Astrocyte of the cerebellum (primary cell): ENCODE measurements at regions not wholly inside any gene's neighbourhood (a gene's known extent, or its start where the extent isn't known, plus 50 kb on each side); places are given as distances from the start of the nearest gene placed in this dataset.

Experiments
- DNase-seq: peaks from one replicate; pipeline ENCODE4 v3.0.0-alpha.2; 2011; ENCODE audit warnings: low read depth
- H3K4me3 ChIP-seq: 2 replicates; pipeline ENCODE4 v1.5.1; 2011; ENCODE audit warnings: mild to moderate bottlenecking, low read depth, low read length, moderate library complexity
- CTCF ChIP-seq: IDR thresholded peaks from 2 replicates; pipeline ENCODE4 v1.5.1; 2012; ENCODE audit warnings: low read length, low read depth, moderate library complexity, mild to moderate bottlenecking; ENCODE audit errors: missing control alignments
- in situ Hi-C: cut with HindIII; loops from 2 replicates; pipeline ENCODE4 v1.10.0; 2017; ENCODE audit warnings: low sequenced_read_pairs

GRCh38 chr10:90420637-90421318 lies 437.1 kb downstream of the HTR7 start:
- TF ChIP-seq CTCF: no peak
- no peak for DNase-seq
- in situ Hi-C loops: no loop called here
- no peak overlapping the region for H3K4me3 ChIP-seq

DNA sequence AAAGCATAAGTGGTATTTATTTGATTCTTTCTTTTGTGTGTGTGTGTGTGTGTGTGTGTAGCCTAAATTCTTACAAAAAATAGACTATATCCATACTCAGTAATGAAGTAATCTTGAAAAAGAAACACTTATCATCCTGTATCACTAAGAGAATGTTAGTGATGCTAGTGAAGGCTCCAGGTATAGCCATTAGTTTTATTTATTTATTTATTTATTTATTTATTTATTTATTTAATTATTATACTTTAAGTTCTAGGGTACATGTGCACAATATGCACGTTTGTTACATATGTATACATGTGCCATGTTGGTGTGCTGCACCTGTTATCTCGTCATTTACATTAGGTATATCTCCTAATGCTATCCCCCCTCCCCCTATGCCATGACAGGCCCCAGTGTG lies 436.0 kb downstream of the HTR7 start:
- no peak for DNase-seq
- no peak for TF ChIP-seq CTCF
- H3K4me3 ChIP-seq: no peak overlapping the region
- in situ Hi-C loops: no loop called here

DNA sequence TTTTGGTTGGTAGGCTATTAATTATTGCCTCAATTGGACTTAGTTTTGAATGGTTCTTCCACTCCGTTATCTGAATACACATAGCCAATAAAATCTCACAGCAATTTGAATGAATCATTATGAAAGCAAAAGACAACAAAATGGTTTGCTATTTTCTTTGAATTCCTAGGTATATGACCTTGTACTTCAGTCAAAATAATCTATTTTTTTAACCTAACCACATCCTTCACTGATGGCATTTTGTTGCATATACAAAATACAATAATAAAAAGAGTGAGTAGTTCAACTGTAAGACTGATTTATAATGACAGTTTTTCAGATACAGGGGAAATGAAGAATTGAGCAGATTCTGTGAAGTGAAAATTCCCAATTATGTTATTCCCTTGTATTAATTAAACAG lies 433.1 kb downstream of the HTR7 start:
- DNase-seq: no peak
- in situ Hi-C loops: no loop called here
- H3K4me3 ChIP-seq: no peak overlapping the region
- no peak for TF ChIP-seq CTCF

DNA sequence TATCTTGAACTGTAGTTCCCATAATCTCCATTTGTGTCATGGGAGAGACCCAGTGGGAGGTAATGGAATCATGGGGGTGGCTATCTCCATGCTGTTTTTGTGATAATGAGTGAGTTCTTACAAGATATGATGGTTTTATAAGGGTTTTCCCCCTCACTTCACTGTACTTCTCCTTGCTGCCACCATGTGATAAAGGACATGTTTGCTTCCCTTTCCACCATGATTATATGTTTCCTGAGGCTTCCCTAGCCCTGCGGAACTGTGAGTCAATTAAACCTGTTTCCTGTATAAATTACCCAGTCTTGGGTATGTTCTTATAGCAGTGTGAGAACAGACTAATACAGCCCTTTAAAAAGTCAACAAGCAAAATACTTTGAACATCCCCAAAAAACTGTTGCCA lies 427.7 kb downstream of the HTR7 start:
- H3K4me3 ChIP-seq: no peak overlapping the region
- in situ Hi-C loops: no loop called here
- no peak for TF ChIP-seq CTCF
- no peak for DNase-seq

DNA sequence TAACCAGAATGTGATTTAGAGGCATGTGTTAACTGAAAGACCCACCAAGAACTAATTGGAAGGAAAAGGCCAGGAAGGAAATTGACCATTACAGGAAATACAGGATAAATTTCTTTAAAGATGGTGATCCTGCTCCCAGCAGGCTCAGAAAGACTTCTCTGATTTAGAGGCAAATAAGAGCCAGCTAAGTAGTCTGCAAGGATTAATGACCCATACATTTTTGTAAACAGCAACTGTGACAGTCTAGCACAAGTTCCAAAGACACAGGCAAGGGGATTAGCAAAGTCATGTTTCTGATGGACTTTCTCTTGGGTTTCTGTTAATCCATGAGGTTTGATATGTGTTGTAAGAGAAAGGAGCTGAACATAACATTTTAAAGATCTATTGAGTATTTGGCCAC lies 425.0 kb downstream of the HTR7 start:
- in situ Hi-C loops: no loop called here
- no peak for DNase-seq
- no peak overlapping the region for H3K4me3 ChIP-seq
- TF ChIP-seq CTCF: no peak

- no peak overlapping the region for H3K4me3 ChIP-seq
- no peak for TF ChIP-seq CTCF
- in situ Hi-C loops: no loop called here
- DNase-seq: no peak
Measured at GRCh38 chr10:90435296-90435695, 422.5 kb downstream of the HTR7 start.
